Calu3 (cell line): ENCODE measurements at regions not wholly inside any gene's neighbourhood (a gene's known extent, or its start where the extent isn't known, plus 50 kb on each side); places are given as distances from the start of the nearest gene placed in this dataset.

Experiments
- BruUV-seq: library from RNA; stranded (reverse); fragments of 400-500 nt; replicated peaks from 2 replicates; lab custom pipeline; 2021; lab: Mats Ljungman, UMichigan
- CTCF ChIA-PET: fragments of 300-600 bp; sonication (Branson Sonifier 250); formaldehyde crosslinking; loops from one replicate; lab custom pipeline; 2022; ENCODE audit warnings: antibody characterized with exemption; lab: Charles Lee
- DNase-seq: peaks from one replicate; pipeline ENCODE4 v3.0.0; 2022
- H3K27ac Mint-ChIP-seq: one replicate; pipeline ENCODE4 v1.8.0; 2022; ENCODE audit warnings: mixed read lengths; ENCODE audit not compliant: unreplicated experiment
- H3K27me3 Mint-ChIP-seq: one replicate; pipeline ENCODE4 v1.8.0; 2022; ENCODE audit warnings: mixed read lengths; ENCODE audit not compliant: unreplicated experiment
- H3K36me3 Mint-ChIP-seq: one replicate; pipeline ENCODE4 v1.8.0; 2022; ENCODE audit warnings: mild to moderate bottlenecking, moderate library complexity, mixed read lengths; ENCODE audit not compliant: insufficient read depth, unreplicated experiment
- H3K4me1 Mint-ChIP-seq: one replicate; pipeline ENCODE4 v1.8.0; 2022; ENCODE audit warnings: mild to moderate bottlenecking, low read depth, mixed read lengths; ENCODE audit not compliant: unreplicated experiment
- H3K4me3 Mint-ChIP-seq: one replicate; pipeline ENCODE4 v1.8.0; 2022; ENCODE audit warnings: mild to moderate bottlenecking, low read depth, moderate library complexity, mixed read lengths; ENCODE audit not compliant: unreplicated experiment
- H3K9me3 Mint-ChIP-seq: one replicate; pipeline ENCODE4 v1.8.0; 2022; ENCODE audit warnings: low read depth, mixed read lengths; ENCODE audit not compliant: unreplicated experiment
- intact Hi-C: fragments of 100-400 bp; cut with micrococcal nuclease; formaldehyde crosslinking; loops from one replicate; pipeline ENCODE4 v1.10.0; 2022; ENCODE audit not compliant: unreplicated experiment
- TF ChIP-seq, protein P1 (sequence below): fragments of 200-600 bp; IDR thresholded peaks from one replicate; pipeline ENCODE4 v1.8.0; 2022; ENCODE audit warnings: antibody characterized with exemption; ENCODE audit not compliant: unreplicated experiment

DNA sequence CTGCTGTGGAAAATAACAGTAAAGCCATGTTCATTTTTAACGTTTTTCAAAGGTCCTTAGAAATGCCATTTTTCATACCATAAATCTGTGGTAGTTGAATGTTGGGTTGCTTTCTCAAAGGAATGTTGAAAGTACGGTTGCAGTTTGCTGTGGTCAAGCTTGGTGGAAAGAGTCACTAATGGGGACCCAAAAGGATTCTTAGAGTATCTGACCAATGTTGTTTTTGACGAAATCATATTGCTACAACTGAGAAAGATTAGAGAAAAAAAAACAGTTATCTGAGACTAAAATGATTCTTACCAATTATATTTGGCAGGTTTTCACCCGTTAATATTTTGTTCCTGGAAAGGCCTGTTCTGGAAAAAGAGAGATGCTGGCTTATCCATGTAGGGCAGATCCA lies 439.5 kb upstream of the ETAA1 start:
- CTCF ChIA-PET, result no interaction called here
- Mint-ChIP-seq H3K36me3 (no peaks in the 10 kb centered on the region), H3K9me3 (no peaks in the 10 kb centered on the region), H3K27ac (no peak overlapping the region), H3K4me1 (no peaks in the 10 kb centered on the region), H3K4me3 (no peak overlapping the region), H3K27me3 (no peaks in the 10 kb centered on the region)
- no peak for DNase-seq
- intact Hi-C loops, result no loop called here
- TF ChIP-seq, protein P1, sequence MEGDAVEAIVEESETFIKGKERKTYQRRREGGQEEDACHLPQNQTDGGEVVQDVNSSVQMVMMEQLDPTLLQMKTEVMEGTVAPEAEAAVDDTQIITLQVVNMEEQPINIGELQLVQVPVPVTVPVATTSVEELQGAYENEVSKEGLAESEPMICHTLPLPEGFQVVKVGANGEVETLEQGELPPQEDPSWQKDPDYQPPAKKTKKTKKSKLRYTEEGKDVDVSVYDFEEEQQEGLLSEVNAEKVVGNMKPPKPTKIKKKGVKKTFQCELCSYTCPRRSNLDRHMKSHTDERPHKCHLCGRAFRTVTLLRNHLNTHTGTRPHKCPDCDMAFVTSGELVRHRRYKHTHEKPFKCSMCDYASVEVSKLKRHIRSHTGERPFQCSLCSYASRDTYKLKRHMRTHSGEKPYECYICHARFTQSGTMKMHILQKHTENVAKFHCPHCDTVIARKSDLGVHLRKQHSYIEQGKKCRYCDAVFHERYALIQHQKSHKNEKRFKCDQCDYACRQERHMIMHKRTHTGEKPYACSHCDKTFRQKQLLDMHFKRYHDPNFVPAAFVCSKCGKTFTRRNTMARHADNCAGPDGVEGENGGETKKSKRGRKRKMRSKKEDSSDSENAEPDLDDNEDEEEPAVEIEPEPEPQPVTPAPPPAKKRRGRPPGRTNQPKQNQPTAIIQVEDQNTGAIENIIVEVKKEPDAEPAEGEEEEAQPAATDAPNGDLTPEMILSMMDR, result no peak
- BruUV-seq, result no TSS peak

DNA sequence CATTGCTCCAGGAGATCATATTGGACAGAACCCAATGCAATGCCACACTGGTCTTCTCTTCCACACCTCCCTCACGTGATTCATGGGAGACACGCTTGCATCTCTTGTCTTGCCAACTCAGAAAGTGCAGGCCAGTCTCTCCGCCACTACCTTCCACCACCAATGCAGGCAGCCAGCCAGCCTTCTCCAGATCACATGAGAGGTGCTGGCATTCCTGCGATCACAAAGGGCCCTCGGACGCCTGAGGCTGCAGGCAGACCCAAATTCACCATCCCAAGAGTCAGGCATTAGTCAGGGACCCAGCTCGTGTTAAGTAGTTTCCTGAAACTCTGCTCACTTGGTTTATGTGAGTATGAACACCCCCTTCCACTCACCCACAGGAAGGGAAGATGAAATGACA lies 437.0 kb upstream of the ETAA1 start:
- intact Hi-C loops, result no loop called here
- no peak for DNase-seq
- H3K4me1 Mint-ChIP-seq, result no peaks in the 10 kb centered on the region

DNA sequence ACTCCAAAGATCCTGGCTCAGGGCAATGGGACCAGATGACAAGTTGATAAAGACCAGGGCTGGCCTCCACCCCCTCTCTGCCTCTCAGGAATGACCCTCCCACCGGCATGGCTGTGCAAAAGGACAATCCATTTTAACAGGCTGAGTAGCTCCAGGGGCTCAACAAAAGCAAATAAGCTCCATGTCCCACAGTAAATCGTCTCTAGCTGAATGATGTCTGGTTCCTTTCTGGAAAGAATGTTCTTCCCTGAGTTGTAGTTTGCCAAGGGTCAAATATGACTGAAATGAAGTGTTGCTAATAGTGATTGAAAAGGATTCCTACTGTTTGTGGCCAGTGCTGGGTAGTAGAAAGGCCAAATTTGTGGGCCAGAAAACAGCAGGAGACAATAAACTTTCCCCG lies 434.4 kb upstream of the ETAA1 start:
- no peak for DNase-seq
- no peaks in the 10 kb centered on the region for H3K9me3 Mint-ChIP-seq
- no peak overlapping the region for H3K27ac Mint-ChIP-seq
- TF ChIP-seq, protein P1, result no peak
- H3K4me3 Mint-ChIP-seq, result no peak overlapping the region
- no peaks in the 10 kb centered on the region for H3K36me3 Mint-ChIP-seq
- intact Hi-C loops, result no loop called here
- no peaks in the 10 kb centered on the region for H3K27me3 Mint-ChIP-seq
- BruUV-seq, result no TSS peak
- H3K4me1 Mint-ChIP-seq, result no peaks in the 10 kb centered on the region
- CTCF ChIA-PET, result no interaction called here

More for the DNA sequence above, 437.0 kb upstream of the ETAA1 start:
- CTCF ChIA-PET, result no interaction called here
- H3K36me3 Mint-ChIP-seq, result no peaks in the 10 kb centered on the region
- no TSS peak for BruUV-seq
- H3K9me3 Mint-ChIP-seq, result no peaks in the 10 kb centered on the region
- H3K4me3 Mint-ChIP-seq, result no peak overlapping the region
- H3K27me3 Mint-ChIP-seq, result no peaks in the 10 kb centered on the region
- TF ChIP-seq, protein P1, result no peak
- no peak overlapping the region for H3K27ac Mint-ChIP-seq

DNA sequence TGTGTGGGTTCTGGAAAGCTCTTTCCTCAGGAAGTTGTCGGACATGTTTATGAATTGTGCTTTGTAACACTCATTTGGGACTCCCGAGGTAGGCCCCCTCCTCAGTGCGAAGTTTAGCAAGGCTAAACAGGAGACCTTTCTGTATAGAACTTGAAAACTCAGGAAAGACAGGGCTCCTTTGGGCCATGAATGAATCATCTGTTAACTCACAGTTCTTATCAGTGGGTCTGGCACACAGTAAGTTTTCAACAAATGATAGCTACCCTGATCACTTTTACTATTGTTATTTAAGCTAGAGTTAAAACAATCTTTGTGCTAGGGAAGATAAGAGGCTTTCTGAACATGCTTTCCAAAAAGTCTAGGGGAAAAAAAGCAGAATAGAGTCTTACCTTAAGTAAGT lies 430.5 kb upstream of the ETAA1 start:
- peaks cover 2% of the 10 kb centered on the region for H3K9me3 Mint-ChIP-seq
- intact Hi-C loops, result no loop called here
- H3K4me3 Mint-ChIP-seq, result no peak overlapping the region
- no TSS peak for BruUV-seq
- CTCF ChIA-PET, result no interaction called here
- H3K4me1 Mint-ChIP-seq, result no peaks in the 10 kb centered on the region
- DNase-seq, result no peak
- no peak overlapping the region for H3K27ac Mint-ChIP-seq
- H3K27me3 Mint-ChIP-seq, result no peaks in the 10 kb centered on the region
- TF ChIP-seq, protein P1, result no peak
- no peaks in the 10 kb centered on the region for H3K36me3 Mint-ChIP-seq
